Neuron (in vitro differentiated cells): ENCODE measurements at regions not wholly inside any gene's neighbourhood (a gene's known extent, or its start where the extent isn't known, plus 50 kb on each side); places are given as distances from the start of the nearest gene placed in this dataset.
A peak's percentile ranks its signal among the peaks of the same experiment; 100 is the strongest.
"Not testable (repeated sequence)": the region's sequence is repeated elsewhere in the genome, so short reads cannot be mapped to it uniquely, and the experiment has no call there.

ENCODE experiments used
- H2AFZ ChIP-seq: one replicate; pipeline ENCODE4 v1.6.1; 2013; ENCODE audit warnings: low read depth, mild to moderate bottlenecking, inconsistent platforms, low read length, moderate library complexity
- H3K27me3 ChIP-seq: one replicate; pipeline ENCODE4 v1.6.1; 2013; ENCODE audit warnings: low read length; ENCODE audit not compliant: insufficient read depth
- H3K36me3 ChIP-seq: one replicate; pipeline ENCODE4 v1.6.1; 2013; ENCODE audit warnings: low read length; ENCODE audit not compliant: insufficient read depth
- H3K4me1 ChIP-seq: one replicate; pipeline ENCODE4 v1.6.1; 2013; ENCODE audit warnings: low read length; ENCODE audit not compliant: insufficient read depth
- H3K4me3 ChIP-seq: 2 replicates; pipeline ENCODE4 v1.5.1; 2013; ENCODE audit warnings: mild to moderate bottlenecking, low read length, moderate library complexity
- H3K9me3 ChIP-seq: one replicate; pipeline ENCODE4 v1.6.1; 2013; ENCODE audit warnings: low read length

GRCh38 chr1:14396100-14396499 lies 202.4 kb upstream of the KAZN start:
- peaks cover 4% of the 10 kb centered on the region for H3K9me3 ChIP-seq
- H3K4me1 ChIP-seq = peaks cover 26% of the 10 kb centered on the region
- H2AFZ ChIP-seq = no peak overlapping the region
- H3K4me3 ChIP-seq = no peak overlapping the region
- no peaks in the 10 kb centered on the region for H3K27me3 ChIP-seq
- H3K36me3 ChIP-seq = no peaks in the 10 kb centered on the region

DNA sequence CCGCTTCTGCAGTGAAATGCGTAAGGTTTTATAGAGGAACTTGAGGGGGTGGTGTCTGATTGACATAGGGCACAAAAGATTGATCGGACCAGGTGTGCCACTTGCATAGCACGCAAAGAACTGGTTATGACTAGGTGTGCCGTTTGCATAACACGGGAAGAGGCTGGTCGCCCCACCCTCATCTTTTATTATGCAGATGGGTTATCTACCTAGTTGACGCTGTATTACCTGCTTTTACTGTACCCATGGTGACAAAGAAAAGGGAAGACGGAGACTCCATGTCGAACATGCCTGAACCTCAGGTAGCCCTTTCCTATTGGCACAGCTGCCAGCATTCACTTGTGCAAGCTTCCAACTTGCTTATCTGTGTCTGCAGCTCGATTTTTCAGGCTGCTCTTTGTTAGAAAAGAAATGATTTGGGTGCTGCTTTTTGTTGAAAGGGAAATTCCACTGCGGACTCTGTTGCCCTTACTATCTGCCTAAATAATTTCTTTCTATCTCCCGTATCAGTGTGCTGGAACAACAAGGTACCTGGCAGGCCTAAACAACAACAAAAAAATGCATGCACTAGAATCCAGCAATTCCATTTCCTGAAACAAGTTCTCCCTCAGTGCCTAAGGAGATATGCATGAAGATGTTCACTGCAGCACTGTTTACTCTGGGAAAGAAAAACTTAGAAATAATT lies 194.4 kb upstream of the KAZN start:
- H2AFZ ChIP-seq = no peak overlapping the region
- H3K27me3 ChIP-seq = no peaks in the 10 kb centered on the region
- no peaks in the 10 kb centered on the region for H3K36me3 ChIP-seq
- peaks cover 37% of the 10 kb centered on the region for H3K4me1 ChIP-seq
- H3K4me3 ChIP-seq = no peak overlapping the region
- H3K9me3 ChIP-seq = peaks cover 4% of the 10 kb centered on the region

DNA sequence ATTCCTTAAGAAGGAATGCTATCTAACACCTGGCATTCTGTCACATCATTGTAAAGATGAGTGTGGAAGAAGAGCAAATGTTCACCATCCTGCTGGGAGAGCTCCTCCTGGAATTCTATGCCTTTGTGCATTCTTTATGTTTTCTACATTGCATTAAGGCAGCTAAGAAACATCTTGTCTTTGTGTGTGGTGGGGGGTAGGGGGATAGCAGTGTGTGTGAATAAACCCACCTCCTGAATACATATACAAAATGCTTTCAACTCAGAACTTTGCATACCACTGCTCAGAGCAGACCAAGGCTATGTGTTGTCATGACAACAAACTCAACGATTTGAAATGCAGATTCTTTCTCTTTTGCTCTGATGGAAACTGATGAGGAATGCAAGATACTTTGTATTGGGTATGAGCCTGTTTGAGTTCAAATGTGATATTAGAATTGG lies 193.6 kb upstream of the KAZN start:
- Histone ChIP-seq H3K36me3 (no peaks in the 10 kb centered on the region), H2AFZ (no peak overlapping the region), H3K9me3 (peaks cover 2% of the 10 kb centered on the region), H3K4me1 (peaks cover 37% of the 10 kb centered on the region), H3K27me3 (no peaks in the 10 kb centered on the region), H3K4me3 (peak overlapping the region; percentile 29)

GRCh38 chr1:14412235-14412634 lies 186.2 kb upstream of the KAZN start:
- no peak overlapping the region for H2AFZ ChIP-seq

DNA sequence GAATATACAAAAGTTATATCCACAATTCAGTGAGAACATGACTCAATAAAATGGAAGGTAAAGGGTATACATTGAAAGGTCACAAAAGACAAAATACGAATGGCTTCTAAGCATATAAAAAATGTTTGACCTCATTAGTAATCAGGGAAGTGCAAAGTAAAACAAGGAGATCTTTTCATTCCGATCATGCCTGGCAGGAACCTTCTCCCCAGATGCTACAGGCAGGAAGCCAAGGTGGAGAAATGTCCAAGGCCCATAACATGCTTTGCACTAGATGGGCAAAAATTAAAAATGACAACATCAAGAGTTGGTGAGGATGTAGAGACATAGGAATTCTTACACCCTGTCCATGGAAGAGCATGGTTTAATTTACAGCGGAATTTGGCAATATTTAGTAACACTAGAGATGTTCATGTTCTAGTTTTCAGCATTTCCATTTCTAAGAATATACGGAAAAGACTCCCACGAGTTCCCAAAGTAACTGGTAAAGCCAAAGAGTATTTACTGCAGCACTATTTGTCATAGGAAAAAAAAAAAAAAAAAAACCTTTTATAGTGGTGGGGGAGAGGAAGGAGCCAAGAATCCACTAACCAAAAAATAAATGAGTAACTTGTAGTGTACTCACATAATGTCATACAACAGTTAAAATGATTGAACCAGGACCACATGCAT lies 184.5 kb upstream of the KAZN start:
- Histone ChIP-seq H3K4me1 (peaks cover 3% of the 10 kb centered on the region), H2AFZ (no peak overlapping the region), H3K4me3 (no peak overlapping the region), H3K9me3 (no peaks in the 10 kb centered on the region), H3K27me3 (no peaks in the 10 kb centered on the region), H3K36me3 (no peaks in the 10 kb centered on the region)

More at GRCh38 chr1:14412235-14412634, 186.2 kb upstream of the KAZN start:
- no peaks in the 10 kb centered on the region for H3K36me3 ChIP-seq
- H3K27me3 ChIP-seq = no peaks in the 10 kb centered on the region
- H3K4me1 ChIP-seq = peaks cover 7% of the 10 kb centered on the region
- no peak overlapping the region for H3K4me3 ChIP-seq
- H3K9me3 ChIP-seq = no peaks in the 10 kb centered on the region

GRCh38 chr1:14415396-14415795 lies 183.1 kb upstream of the KAZN start:
- H3K36me3 ChIP-seq = no peaks in the 10 kb centered on the region
- peaks cover 3% of the 10 kb centered on the region for H3K4me1 ChIP-seq
- no peaks in the 10 kb centered on the region for H3K27me3 ChIP-seq
- no peak overlapping the region for H2AFZ ChIP-seq
- no peak overlapping the region for H3K4me3 ChIP-seq
- no peaks in the 10 kb centered on the region for H3K9me3 ChIP-seq

GRCh38 chr1:14419778-14420218 lies 178.7 kb upstream of the KAZN start:
- H3K4me3 ChIP-seq, H2AFZ ChIP-seq, H3K36me3 ChIP-seq, H3K27me3 ChIP-seq, H3K9me3 ChIP-seq, H3K4me1 ChIP-seq: not testable (repeated sequence)

DNA sequence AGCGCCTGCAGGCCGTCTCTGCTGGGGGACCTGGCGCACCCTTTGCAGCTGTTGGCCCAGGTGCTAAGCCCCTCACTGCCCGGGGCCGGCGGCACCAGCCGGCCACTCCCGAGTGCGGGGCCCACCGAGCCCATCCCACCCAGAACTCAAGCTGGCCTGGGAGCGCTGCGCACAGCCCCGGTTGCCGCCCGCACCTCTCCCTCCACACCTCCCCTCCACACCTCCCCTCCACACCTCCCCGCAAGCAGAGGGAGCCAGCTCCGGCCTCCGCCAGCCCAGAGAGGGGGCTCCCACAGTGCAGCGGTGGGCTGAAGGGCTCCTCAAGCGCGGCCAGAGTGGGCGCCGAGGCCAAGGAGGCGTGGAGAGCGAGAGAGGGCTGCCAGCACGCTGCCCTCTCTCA lies 177.8 kb upstream of the KAZN start:
- Histone ChIP-seq H2AFZ (no peak overlapping the region), H3K4me3 (no peak overlapping the region), H3K27me3 (no peaks in the 10 kb centered on the region), H3K9me3 (no peaks in the 10 kb centered on the region), H3K4me1 (no peaks in the 10 kb centered on the region), H3K36me3 (no peaks in the 10 kb centered on the region)

DNA sequence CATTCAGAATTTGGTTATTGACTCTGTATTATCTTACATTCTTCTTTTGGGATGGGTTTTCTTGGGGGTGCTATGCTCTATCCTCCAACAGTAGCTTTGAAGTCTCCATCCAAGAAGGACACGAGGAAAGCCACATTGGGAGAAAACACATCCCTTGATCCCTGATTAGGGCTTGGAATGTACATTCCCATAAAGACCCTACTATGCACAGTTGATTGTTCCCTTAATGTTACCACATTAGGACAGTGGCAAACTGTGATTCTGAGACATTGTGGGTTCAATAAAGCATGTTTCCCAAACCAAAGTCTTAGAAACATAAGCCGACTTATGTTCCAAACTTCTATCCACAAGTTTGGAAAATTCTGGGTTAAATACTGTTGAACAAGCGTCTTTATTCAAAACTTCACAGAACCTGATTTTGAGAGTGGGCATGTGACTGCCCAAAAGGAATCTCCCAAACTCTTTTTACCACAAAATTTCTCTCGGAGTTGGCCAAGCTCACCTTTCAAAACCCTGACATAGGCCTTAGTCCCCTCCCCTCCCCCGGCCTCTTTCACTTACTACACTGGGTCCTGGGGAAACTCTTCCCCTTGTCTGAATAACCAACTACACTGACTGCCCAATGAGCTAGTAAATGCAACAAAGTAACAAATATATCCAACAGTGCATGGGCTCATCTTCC lies 177.0 kb upstream of the KAZN start:
- no peak overlapping the region for H2AFZ ChIP-seq
- no peaks in the 10 kb centered on the region for H3K4me1 ChIP-seq
- H3K4me3 ChIP-seq = no peak overlapping the region
- H3K9me3 ChIP-seq = no peaks in the 10 kb centered on the region
- H3K27me3 ChIP-seq = no peaks in the 10 kb centered on the region
- no peaks in the 10 kb centered on the region for H3K36me3 ChIP-seq

GRCh38 chr1:14421977-14422609 lies 176.4 kb upstream of the KAZN start:
- Histone ChIP-seq H2AFZ (no peak overlapping the region), H3K4me3 (no peak overlapping the region)

GRCh38 chr1:14424325-14425002 lies 174.0 kb upstream of the KAZN start:
- Histone ChIP-seq H3K4me1 (no peaks in the 10 kb centered on the region), H3K4me3 (no peak overlapping the region), H3K36me3 (no peaks in the 10 kb centered on the region)

More at GRCh38 chr1:14421977-14422609, 176.4 kb upstream of the KAZN start:
- Histone ChIP-seq H3K4me1 (no peaks in the 10 kb centered on the region), H3K36me3 (no peaks in the 10 kb centered on the region), H3K9me3 (no peaks in the 10 kb centered on the region), H3K27me3 (no peaks in the 10 kb centered on the region)

GRCh38 chr1:14426854-14427253 lies 171.6 kb upstream of the KAZN start:
- Histone ChIP-seq H3K36me3 (no peaks in the 10 kb centered on the region), H3K4me3 (no peak overlapping the region), H3K27me3 (no peaks in the 10 kb centered on the region), H2AFZ (no peak overlapping the region), H3K4me1 (peaks cover 8% of the 10 kb centered on the region), H3K9me3 (no peaks in the 10 kb centered on the region)

More at GRCh38 chr1:14424325-14425002, 174.0 kb upstream of the KAZN start:
- no peaks in the 10 kb centered on the region for H3K9me3 ChIP-seq
- H3K27me3 ChIP-seq = no peaks in the 10 kb centered on the region
- H2AFZ ChIP-seq = no peak overlapping the region
